ENCODE measurements at regions not wholly inside any gene's neighbourhood (a gene's known extent, or its start where the extent isn't known, plus 50 kb on each side); places are given as distances from the start of the nearest gene placed in this dataset.

DNA sequence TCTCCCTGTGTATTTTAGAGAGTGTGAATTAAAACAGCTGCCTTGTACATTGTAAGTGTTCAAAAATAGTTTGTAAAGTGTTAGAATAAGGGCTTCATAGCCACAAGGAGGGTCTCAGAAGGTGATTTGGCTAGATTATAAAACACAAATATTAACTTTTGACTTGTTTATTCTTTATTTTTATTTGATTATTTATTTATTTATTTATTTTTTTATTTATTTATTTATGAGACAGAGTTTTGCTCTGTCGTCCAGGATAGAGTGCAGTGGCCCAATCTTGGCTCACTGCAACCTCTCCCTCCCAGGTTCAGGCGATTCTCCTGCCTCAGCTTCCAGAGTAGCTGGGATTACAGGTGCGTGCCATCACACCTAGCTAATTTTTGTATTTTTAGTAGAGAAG, 111.5 kb upstream of the RBFOX1 start:
- Mint-ChIP-seq H3K27ac (no peak overlapping the region), H3K4me1 (ENCODE audit: low read depth in 2 of 2) (no peaks in the 10 kb centered on the region), H3K9me3 (peaks cover 11% of the 10 kb centered on the region), H3K27me3 (no peaks in the 10 kb centered on the region), H3K4me3 (no peak overlapping the region), H3K36me3 (no peaks in the 10 kb centered on the region)
- ATAC-seq (no peak), DNase-seq (ENCODE audit: low spot score) (no peak)

DNA sequence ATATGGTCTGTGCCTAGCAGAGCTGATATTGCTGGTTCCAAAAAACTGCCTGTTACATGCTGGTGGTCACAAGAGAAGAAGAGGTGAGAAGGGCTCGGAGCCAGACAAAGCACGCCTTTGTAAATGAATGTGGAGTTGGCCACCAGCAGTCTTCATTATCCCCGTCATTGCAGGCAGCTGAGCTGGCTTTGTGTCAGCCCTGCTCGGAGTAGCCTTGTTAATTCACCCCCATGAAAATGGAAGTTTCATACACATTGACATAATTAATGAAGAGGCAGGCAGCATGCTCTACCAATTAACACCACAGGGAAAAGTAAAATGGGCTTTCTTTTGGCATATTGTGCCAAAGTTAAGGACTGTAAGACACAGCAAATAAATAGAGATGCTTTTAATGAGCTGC, 113.7 kb upstream of the RBFOX1 start:
- no peaks in the 10 kb centered on the region for H3K36me3 Mint-ChIP-seq
- peaks cover 19% of the 10 kb centered on the region for H3K9me3 Mint-ChIP-seq
- no peak overlapping the region for H3K4me3 Mint-ChIP-seq
- no peaks in the 10 kb centered on the region for H3K4me1 Mint-ChIP-seq (ENCODE audit: low read depth in 2 of 2)
- no peak for DNase-seq (ENCODE audit: low spot score)
- H3K27me3 Mint-ChIP-seq: no peaks in the 10 kb centered on the region
- ATAC-seq: no peak
- H3K27ac Mint-ChIP-seq: no peak overlapping the region

DNA sequence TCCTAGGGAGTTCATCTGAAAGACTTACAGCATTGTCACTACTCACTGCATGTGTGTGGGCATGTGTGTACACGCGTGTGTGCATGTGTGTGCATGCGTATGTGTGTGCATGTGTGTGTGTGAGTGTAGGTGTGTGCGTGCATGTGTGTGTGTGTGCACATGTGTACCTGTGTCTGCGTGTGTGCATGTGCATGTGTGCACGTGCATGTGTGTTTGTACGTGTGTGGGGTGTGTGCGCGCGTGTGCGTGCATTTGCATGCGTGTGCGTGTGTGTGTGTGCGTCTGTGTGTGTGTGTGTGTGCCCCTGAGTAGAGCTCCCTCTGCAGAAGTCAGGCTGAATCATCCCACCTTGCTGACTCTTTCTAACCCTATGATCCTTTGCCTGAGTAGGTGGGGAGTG, 114.8 kb upstream of the RBFOX1 start:
- H3K27ac Mint-ChIP-seq: no peak overlapping the region
- no peak overlapping the region for H3K4me3 Mint-ChIP-seq
- peaks cover 19% of the 10 kb centered on the region for H3K9me3 Mint-ChIP-seq
- no peaks in the 10 kb centered on the region for H3K27me3 Mint-ChIP-seq
- ATAC-seq (no peak), DNase-seq (ENCODE audit: low spot score) (no peak)
- no peaks in the 10 kb centered on the region for H3K4me1 Mint-ChIP-seq (ENCODE audit: low read depth in 2 of 2)
- H3K36me3 Mint-ChIP-seq: no peaks in the 10 kb centered on the region

DNA sequence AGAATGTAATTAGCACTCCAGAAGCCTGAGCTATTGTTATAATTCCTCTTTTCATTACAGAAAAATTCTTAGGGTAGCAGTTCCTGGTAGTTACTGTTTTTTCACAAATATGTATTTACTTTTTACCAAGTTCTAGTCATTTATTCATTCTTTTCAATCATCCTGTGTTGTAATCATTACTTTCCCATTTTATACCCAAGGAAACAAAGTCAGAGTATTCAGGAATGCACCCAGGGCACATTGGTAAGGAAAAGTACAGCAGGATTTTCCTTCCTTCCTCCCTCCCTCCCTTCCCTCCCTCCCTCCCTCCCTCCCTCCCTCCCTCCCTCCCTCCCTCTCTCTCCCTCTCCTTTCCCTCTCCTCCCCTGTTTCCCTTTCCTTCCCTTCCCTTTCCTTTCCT, 115.9 kb upstream of the RBFOX1 start:
- Mint-ChIP-seq H3K9me3 (peaks cover 19% of the 10 kb centered on the region), H3K4me3 (no peak overlapping the region), H3K27me3 (no peaks in the 10 kb centered on the region), H3K36me3 (no peaks in the 10 kb centered on the region), H3K27ac (no peak overlapping the region), H3K4me1 (ENCODE audit: low read depth in 2 of 2) (no peaks in the 10 kb centered on the region)
- ATAC-seq (no peak), DNase-seq (ENCODE audit: low spot score) (no peak)

DNA sequence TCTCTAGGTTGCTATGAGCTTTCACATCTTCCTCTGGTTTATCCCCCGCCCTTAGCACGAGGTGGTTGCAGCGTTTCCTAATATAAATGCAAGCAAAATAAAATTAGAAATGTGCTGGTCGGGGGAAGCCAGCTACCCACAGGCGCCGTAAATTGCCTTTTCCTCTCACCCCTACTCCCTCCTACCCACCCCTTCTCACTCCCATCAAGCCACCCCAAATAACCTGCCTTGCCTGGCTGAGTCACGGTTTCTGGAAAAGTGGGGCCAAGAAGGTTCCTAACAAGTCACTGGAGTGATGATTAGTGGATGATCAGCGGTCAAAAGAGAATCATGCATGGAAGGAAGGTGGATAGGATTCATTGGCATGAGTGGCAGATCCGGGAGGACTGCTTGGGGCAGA, 120.9 kb upstream of the RBFOX1 start:
- Mint-ChIP-seq H3K4me1 (ENCODE audit: low read depth in 2 of 2) (no peaks in the 10 kb centered on the region), H3K9me3 (peaks cover 10% of the 10 kb centered on the region), H3K4me3 (no peak overlapping the region), H3K27ac (no peak overlapping the region), H3K27me3 (no peaks in the 10 kb centered on the region), H3K36me3 (no peaks in the 10 kb centered on the region)
- ATAC-seq: no peak
- DNase-seq (ENCODE audit: low spot score): no peak

DNA sequence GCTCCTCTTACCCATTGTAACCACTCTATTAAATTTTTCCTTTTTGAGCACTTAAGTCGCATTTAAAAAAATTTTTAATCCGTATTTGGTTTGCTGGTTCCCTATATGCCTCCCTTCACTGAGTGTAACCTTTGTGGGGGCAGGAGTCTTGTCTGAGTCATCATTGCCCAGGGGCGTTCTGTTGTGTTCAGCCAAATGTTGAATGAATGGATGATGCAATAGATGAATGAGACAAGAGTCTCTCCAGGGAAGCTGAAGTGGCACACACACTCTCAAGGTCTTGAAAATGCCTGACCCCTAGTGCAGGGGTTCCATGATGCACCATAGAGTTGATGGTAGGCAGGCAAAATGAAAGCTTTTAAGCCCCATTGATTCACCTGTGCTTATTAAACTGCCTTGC, 123.0 kb upstream of the RBFOX1 start:
- ATAC-seq (no peak), DNase-seq (ENCODE audit: low spot score) (no peak)
- Mint-ChIP-seq H3K36me3 (no peaks in the 10 kb centered on the region), H3K27me3 (no peaks in the 10 kb centered on the region), H3K27ac (no peak overlapping the region), H3K4me3 (no peak overlapping the region), H3K4me1 (ENCODE audit: low read depth in 2 of 2) (no peaks in the 10 kb centered on the region), H3K9me3 (peaks cover 10% of the 10 kb centered on the region)

DNA sequence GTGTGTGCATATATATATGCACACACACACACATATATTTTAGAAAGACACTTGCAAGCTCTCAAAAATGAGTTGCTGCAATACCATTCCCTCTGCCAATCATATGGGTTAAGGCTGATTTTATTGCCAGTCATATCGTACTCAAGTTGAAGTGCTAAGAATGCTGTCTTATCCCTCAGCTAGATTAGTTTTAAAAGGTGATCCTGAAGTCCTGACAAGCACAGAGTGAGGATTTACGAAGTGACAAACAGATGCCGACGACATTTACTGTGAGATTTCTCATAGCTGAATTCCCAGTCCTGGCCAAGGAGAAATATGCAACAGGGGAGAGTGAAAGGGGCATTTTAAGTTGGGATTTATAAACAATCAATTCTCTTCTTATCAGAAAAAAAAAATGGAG, 126.2 kb upstream of the RBFOX1 start:
- H3K9me3 Mint-ChIP-seq: peaks cover 15% of the 10 kb centered on the region
- H3K27me3 Mint-ChIP-seq: no peaks in the 10 kb centered on the region
- H3K4me1 Mint-ChIP-seq (ENCODE audit: low read depth in 2 of 2): no peaks in the 10 kb centered on the region
- no peak for DNase-seq (ENCODE audit: low spot score)
- H3K36me3 Mint-ChIP-seq: no peaks in the 10 kb centered on the region
- no peak overlapping the region for H3K4me3 Mint-ChIP-seq
- no peak overlapping the region for H3K27ac Mint-ChIP-seq
- ATAC-seq: no peak

DNA sequence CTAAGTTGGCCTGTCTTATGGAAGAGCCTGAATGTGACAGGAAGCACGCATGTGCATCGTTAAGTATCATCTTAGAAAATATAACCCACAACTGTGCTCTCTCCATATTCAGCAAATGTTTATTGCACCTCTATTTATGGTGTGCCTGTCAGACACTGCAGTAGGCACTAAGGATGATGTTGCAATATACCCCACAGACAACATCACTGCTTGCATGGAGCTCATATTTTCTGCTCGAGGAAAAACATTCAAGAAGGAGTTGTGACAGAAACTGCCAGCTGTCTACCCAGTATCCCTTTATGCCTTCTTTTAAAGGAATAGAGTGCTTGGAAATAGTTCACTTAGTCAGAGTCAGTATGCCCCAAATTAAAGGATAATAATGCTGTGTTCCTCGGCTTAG, 132.3 kb upstream of the RBFOX1 start:
- Mint-ChIP-seq H3K9me3 (peaks cover 30% of the 10 kb centered on the region), H3K27me3 (no peaks in the 10 kb centered on the region), H3K27ac (no peak overlapping the region), H3K36me3 (no peaks in the 10 kb centered on the region), H3K4me3 (no peak overlapping the region), H3K4me1 (ENCODE audit: low read depth in 2 of 2) (no peaks in the 10 kb centered on the region)
- ATAC-seq (no peak), DNase-seq (ENCODE audit: low spot score) (no peak)

DNA sequence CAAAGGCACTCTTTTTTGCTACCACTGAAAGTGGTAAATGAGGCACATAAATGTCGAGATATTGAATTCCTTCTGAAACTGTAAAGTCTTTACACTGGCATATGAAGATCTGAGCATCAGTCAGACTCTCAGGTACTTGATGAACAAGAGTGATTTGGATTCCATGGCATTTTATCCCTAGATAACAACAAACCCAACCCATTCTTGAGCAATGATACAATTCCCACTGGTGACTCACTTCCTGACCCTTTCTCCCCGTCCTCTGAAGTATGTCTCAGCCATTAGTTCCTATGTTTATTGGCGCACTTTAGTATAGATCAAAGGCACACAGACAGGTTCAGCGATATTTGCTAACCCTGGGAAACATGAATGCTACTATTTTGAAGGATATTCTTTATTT, 147.0 kb upstream of the RBFOX1 start:
- ATAC-seq (no peak), DNase-seq (ENCODE audit: low spot score) (no peak)
- no peak overlapping the region for H3K27ac Mint-ChIP-seq
- H3K27me3 Mint-ChIP-seq: no peaks in the 10 kb centered on the region
- H3K4me3 Mint-ChIP-seq: no peak overlapping the region
- H3K9me3 Mint-ChIP-seq: peaks cover 11% of the 10 kb centered on the region
- H3K4me1 Mint-ChIP-seq (ENCODE audit: low read depth in 2 of 2): no peaks in the 10 kb centered on the region
- H3K36me3 Mint-ChIP-seq: peaks cover 5% of the 10 kb centered on the region

DNA sequence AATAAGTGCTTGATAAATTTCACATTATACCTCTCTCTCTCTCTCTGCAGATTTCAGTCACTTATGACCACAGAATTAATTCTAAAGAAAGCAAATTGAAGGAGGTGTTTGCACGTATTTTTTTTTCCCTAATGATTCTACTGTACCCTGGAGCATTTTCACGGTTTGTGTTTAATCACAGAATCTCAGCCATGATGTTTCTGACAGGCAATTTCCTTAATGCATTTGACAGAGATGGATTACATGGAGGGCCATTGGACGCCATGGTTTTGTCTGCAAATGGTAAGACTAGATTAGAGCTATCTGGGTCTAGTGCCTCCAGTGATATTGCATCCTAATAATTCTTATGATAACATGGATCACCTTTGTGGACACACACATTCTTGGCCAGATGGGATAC, 147.5 kb upstream of the RBFOX1 start:
- no peak for DNase-seq (ENCODE audit: low spot score)
- Mint-ChIP-seq H3K9me3 (peaks cover 11% of the 10 kb centered on the region), H3K27ac (no peak overlapping the region), H3K36me3 (peaks cover 5% of the 10 kb centered on the region), H3K27me3 (no peaks in the 10 kb centered on the region), H3K4me1 (ENCODE audit: low read depth in 2 of 2) (no peaks in the 10 kb centered on the region), H3K4me3 (no peak overlapping the region)
- ATAC-seq: no peak

DNA sequence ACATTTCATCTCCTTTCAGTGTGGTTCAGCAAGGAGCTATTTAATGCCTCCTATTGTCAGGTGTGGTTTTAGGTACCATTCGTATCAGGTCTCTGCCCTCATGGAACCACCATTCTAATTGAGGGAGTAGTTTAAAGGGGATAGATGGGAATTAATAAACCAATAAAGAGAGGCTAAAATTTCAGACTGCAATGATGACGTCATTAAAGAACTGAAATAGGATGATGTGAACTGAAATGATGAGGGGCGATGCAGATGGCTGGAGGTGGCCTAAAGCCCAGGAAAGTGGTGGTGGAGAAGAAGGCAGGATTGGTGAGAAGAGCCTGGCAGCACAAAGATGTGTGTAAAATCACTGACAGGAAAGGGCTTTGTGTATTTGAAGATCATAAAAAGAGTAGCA, 148.9 kb upstream of the RBFOX1 start:
- H3K4me1 Mint-ChIP-seq (ENCODE audit: low read depth in 2 of 2): no peaks in the 10 kb centered on the region
- H3K36me3 Mint-ChIP-seq: no peaks in the 10 kb centered on the region
- H3K27ac Mint-ChIP-seq: no peak overlapping the region
- no peaks in the 10 kb centered on the region for H3K27me3 Mint-ChIP-seq
- no peak overlapping the region for H3K4me3 Mint-ChIP-seq
- peaks cover 7% of the 10 kb centered on the region for H3K9me3 Mint-ChIP-seq
- ATAC-seq: no peak
- no peak for DNase-seq (ENCODE audit: low spot score)

DNA sequence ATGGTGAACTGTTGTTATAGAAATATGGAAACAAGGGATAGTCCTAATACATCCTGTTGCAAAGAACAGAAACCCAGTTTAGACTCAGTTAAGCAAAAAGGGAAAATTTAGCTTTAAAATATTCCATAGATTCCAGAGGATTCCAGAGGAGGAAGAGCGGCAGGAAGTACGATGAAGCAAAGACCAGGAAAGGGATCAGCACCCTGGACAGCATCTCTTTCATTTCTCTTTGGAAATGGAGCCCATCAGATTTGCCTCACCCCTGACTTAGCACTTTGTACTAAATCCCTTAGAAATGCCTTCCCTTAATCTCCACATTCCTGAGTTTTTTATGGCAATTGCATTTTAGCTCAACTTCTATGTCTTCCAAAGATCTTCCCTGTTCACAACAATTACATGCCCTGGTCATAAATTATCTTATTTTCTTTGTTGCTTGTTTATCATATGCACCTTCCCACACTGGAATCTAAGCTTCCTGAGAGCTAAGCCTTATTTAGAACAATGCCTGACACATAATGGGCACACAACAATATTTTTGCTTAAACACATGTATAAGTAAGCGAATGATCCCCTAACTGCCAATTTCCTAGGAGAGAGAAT, 150.0 kb upstream of the RBFOX1 start:
- DNase-seq (ENCODE audit: low spot score): no peak
- Mint-ChIP-seq H3K36me3 (no peaks in the 10 kb centered on the region), H3K9me3 (peaks cover 7% of the 10 kb centered on the region), H3K27me3 (no peaks in the 10 kb centered on the region), H3K4me1 (ENCODE audit: low read depth in 2 of 2) (no peaks in the 10 kb centered on the region), H3K4me3 (no peak overlapping the region), H3K27ac (no peak overlapping the region)
- no peak for ATAC-seq

DNA sequence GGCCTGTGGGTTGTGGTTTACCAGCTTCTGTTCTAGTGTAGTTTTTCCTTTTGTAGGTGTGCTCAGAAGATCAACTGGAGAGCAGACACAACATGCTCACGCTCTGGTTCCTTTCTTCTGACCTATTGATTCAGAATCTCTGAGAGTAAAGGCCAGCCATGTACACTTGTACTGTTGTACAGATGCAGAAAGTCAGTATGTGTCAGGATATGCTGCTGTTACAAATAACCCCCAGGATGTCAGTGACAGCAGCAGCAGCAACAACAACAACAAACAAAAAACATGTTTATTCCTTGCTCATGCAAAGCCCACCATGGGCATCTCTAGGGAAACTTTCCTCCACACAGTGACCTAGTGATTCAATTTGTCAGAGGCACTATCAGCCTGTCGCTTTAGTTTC, 154.8 kb upstream of the RBFOX1 start:
- Mint-ChIP-seq H3K27me3 (no peaks in the 10 kb centered on the region), H3K4me3 (no peak overlapping the region), H3K9me3 (peaks cover 3% of the 10 kb centered on the region), H3K36me3 (no peaks in the 10 kb centered on the region), H3K4me1 (ENCODE audit: low read depth in 2 of 2) (no peaks in the 10 kb centered on the region), H3K27ac (no peak overlapping the region)
- DNase-seq (ENCODE audit: low spot score) (no peak), ATAC-seq (no peak)

DNA sequence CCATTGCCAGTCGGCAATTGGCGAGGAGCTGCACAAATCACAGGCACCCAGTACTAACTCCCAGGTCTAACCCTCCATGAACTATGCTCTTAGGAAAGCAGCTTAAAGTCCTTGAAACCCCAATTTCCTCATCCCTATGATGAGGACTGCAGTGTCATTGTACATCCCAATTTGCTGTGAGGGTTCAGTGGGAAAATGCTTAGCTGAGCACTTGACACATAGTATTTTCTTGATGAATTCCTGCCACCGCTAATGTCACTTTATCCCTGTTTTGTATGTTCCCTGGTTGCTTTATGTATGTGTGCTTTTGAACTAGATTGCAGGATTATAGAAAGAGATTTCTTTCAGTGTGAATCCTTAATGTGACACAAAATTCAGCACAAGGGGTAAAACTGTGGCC, 161.5 kb upstream of the RBFOX1 start:
- DNase-seq (ENCODE audit: low spot score) (no peak), ATAC-seq (no peak)
- Mint-ChIP-seq H3K4me1 (ENCODE audit: low read depth in 2 of 2) (no peaks in the 10 kb centered on the region), H3K36me3 (peaks cover 5% of the 10 kb centered on the region), H3K27me3 (no peaks in the 10 kb centered on the region), H3K9me3 (peaks cover 9% of the 10 kb centered on the region), H3K27ac (no peak overlapping the region), H3K4me3 (no peak overlapping the region)

DNA sequence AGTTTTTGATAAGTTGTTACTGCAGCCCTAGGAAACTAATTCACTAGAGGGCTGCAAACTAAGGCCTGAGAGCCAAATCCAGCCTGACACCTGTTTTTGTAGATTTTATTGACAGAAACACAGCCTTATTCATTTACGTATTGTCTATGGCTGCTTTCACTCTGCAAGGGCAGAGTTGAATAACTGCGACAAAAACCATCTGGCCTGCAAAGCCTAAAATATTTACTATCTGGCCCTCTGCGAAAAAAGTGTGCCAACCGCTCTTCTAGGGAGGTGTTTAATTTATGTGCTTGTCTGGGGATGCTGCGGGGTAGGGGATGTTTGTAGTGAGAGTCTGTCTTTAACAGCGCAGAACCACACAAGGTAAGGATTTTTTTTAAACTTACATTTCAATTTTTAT, 165.0 kb upstream of the RBFOX1 start:
- no peaks in the 10 kb centered on the region for H3K27me3 Mint-ChIP-seq
- DNase-seq (ENCODE audit: low spot score): no peak
- H3K4me1 Mint-ChIP-seq (ENCODE audit: low read depth in 2 of 2): no peaks in the 10 kb centered on the region
- peaks cover 5% of the 10 kb centered on the region for H3K36me3 Mint-ChIP-seq
- H3K27ac Mint-ChIP-seq: no peak overlapping the region
- H3K9me3 Mint-ChIP-seq: peaks cover 11% of the 10 kb centered on the region
- ATAC-seq: no peak
- no peak overlapping the region for H3K4me3 Mint-ChIP-seq
